HepG2 (cell line): ENCODE measurements at regions not wholly inside any gene's neighbourhood (a gene's known extent, or its start where the extent isn't known, plus 50 kb on each side); places are given as distances from the start of the nearest gene placed in this dataset.

Experiments
- ATAC-seq: fragments of 200-7000 bp; cut with Tn5 transposase; 3 replicates; pipeline ENCODE4 v1.9.1; 2020; ENCODE audit warnings: mild to moderate bottlenecking, moderate library complexity
- BruUV-seq: library from RNA; stranded (reverse); fragments of 400-500 nt; replicated peaks from 2 replicates; lab custom pipeline; 2021; lab: Mats Ljungman, UMichigan
- CTCF ChIA-PET: fragments of 300-600 bp; formaldehyde crosslinking; extraction: SDS; loops from one replicate; lab custom pipeline; 2021; ENCODE audit warnings: low total read pairs, inconsistent platforms, low intra/inter-chr PET ratio; lab: Yijun Ruan, JAX
- POLR2A ChIA-PET: fragments of 350-600 bp; sonication (Branson Sonifier 250); formaldehyde crosslinking; loops from one replicate; lab custom pipeline; 2020; ENCODE audit warnings: antibody characterized with exemption, inconsistent platforms; lab: Yijun Ruan, JAX
- DNase-seq: peaks from one replicate; pipeline ENCODE4 v3.0.0-alpha.2; 2015; ENCODE audit warnings: low spot score
- FAIRE-seq: peaks from 3 replicates; lab custom pipeline; 2011; peaks lifted over from hg19 to GRCh38; lab: Jason Lieb, UNC
- H2AFZ ChIP-seq: one replicate; pipeline ENCODE4 v1.6.1; 2011; ENCODE audit warnings: low read length, inconsistent platforms
- H3K27ac ChIP-seq: fragments of 300-600 bp; 3 replicates; pipeline ENCODE4 v1.8.0; 2011; ENCODE audit warnings: mixed run types, mild to moderate bottlenecking, mixed read lengths, low read length, inconsistent platforms; ENCODE audit not compliant: insufficient read depth; ENCODE audit errors: extremely low read length
- H3K27me3 ChIP-seq, 2 experiments: fragments of 200-600 bp in 1 of 2; 2 replicates in 1 of 2; 3 replicates in 1 of 2; pipeline versions ENCODE4 v1.6.0 to v1.8.0; 2011; ENCODE audit warnings: low read length in 2 of 2, mild to moderate bottlenecking in 2 of 2, moderate library complexity in 2 of 2, inconsistent platforms in 1 of 2; ENCODE audit not compliant: insufficient read depth in 2 of 2, control insufficient read depth in 1 of 2
- H3K36me3 ChIP-seq, 2 experiments: fragments of 200-600 bp in 1 of 2; replicated peaks in 1 of 2; 2 replicates in 1 of 2; 3 replicates in 1 of 2; pipeline versions ENCODE4 v1.5.1 to v1.8.0; 2011; ENCODE audit warnings: low read length in 2 of 2, inconsistent platforms in 1 of 2; ENCODE audit not compliant: insufficient read depth in 2 of 2, control insufficient read depth in 1 of 2
- H3K4me1 ChIP-seq: 2 replicates; pipeline ENCODE4 v1.5.1; 2012; ENCODE audit warnings: low read length, inconsistent platforms; ENCODE audit not compliant: insufficient read depth
- H3K4me2 ChIP-seq: 2 replicates; pipeline ENCODE4 v1.6.0; 2011; ENCODE audit warnings: low read depth, low read length, inconsistent platforms
- H3K4me3 ChIP-seq, 3 experiments: fragments of 200-600 bp in 1 of 3; sonication (generic), shearing (Covaris generic) in 1 of 3; replicated peaks in 1 of 3; 2 replicates each; pipeline ENCODE4 v1.5.1; 2011 to 2016; ENCODE audit warnings: low read length in 3 of 3, inconsistent platforms in 2 of 3, low read depth in 2 of 3, mild to moderate bottlenecking in 2 of 3, control low read depth in 1 of 3, mixed read lengths in 1 of 3; ENCODE audit not compliant: insufficient read depth in 1 of 3
- H3K79me2 ChIP-seq: one replicate; pipeline ENCODE4 v1.6.1; 2011; ENCODE audit warnings: low read length, inconsistent platforms; ENCODE audit not compliant: insufficient read depth
- H3K9ac ChIP-seq: 2 replicates; pipeline ENCODE4 v1.6.0; 2011; ENCODE audit warnings: mild to moderate bottlenecking, low read depth, low read length, inconsistent platforms; ENCODE audit not compliant: insufficient read depth
- H3K9me3 ChIP-seq: 2 replicates; pipeline ENCODE4 v1.5.1; 2012; ENCODE audit warnings: mild to moderate bottlenecking, low read length
- H4K20me1 ChIP-seq: 2 replicates; pipeline ENCODE4 v1.6.0; 2011; ENCODE audit warnings: inconsistent platforms, mild to moderate bottlenecking, low read length, moderate library complexity; ENCODE audit not compliant: insufficient read depth
- CAMTA2 ChIP-seq: sonication (generic); formaldehyde crosslinking; IDR thresholded peaks from 2 replicates; pipeline ENCODE4 v1.4.0; 2020; ENCODE audit warnings: mild to moderate bottlenecking, missing genetic modification reagents, borderline replicate concordance
- DRAP1 ChIP-seq: IDR thresholded peaks from 2 replicates; pipeline ENCODE4 v1.6.1; 2016; ENCODE audit warnings: missing genetic modification reagents, missing compliant biosample characterization
- FIP1L1 ChIP-seq: fragments of 200-400 bp; formaldehyde crosslinking; IDR thresholded peaks from 2 replicates; pipeline ENCODE4 v1.6.1; 2018; ENCODE audit warnings: low read depth, mild to moderate bottlenecking, low read length, moderate library complexity, borderline replicate concordance; ENCODE audit not compliant: insufficient read depth
- FOXK1 ChIP-seq: sonication (generic); formaldehyde crosslinking; IDR thresholded peaks from 2 replicates; pipeline ENCODE4 v1.4.0; 2020; ENCODE audit warnings: low read depth, missing genetic modification reagents, borderline replicate concordance
- GZF1 ChIP-seq: sonication (generic); formaldehyde crosslinking; IDR thresholded peaks from 2 replicates; pipeline ENCODE4 v1.5.1; 2020; ENCODE audit warnings: mild to moderate bottlenecking, missing genetic modification reagents
- MZF1 ChIP-seq: sonication (generic); formaldehyde crosslinking; IDR thresholded peaks from 2 replicates; pipeline ENCODE4 v1.8.1; 2023; ENCODE audit warnings: mild to moderate bottlenecking, missing genetic modification reagents, borderline replicate concordance
- NFIC ChIP-seq: IDR thresholded peaks from 2 replicates; pipeline ENCODE4 v1.6.1; 2012; ENCODE audit warnings: mild to moderate bottlenecking, low read length, inconsistent platforms
- PBX3 ChIP-seq: sonication (generic); formaldehyde crosslinking; IDR thresholded peaks from 2 replicates; pipeline ENCODE4 v1.8.1; 2023; ENCODE audit warnings: missing genetic modification reagents, inconsistent platforms, borderline replicate concordance
- SNAPC4 ChIP-seq: sonication (generic); formaldehyde crosslinking; IDR thresholded peaks from 2 replicates; pipeline ENCODE4 v1.4.0; 2020; ENCODE audit warnings: mild to moderate bottlenecking, missing genetic modification reagents
- SP5 ChIP-seq: IDR thresholded peaks from 2 replicates; pipeline ENCODE4 v1.6.1; 2016; ENCODE audit warnings: low read depth, borderline replicate concordance
- ZBTB26 ChIP-seq: IDR thresholded peaks from 2 replicates; pipeline ENCODE4 v1.6.1; 2016; ENCODE audit warnings: missing compliant biosample characterization, missing genetic modification reagents, borderline replicate concordance
- ZBTB7B ChIP-seq: sonication (generic); formaldehyde crosslinking; IDR thresholded peaks from 2 replicates; pipeline ENCODE4 v1.4.0; 2020; ENCODE audit warnings: missing genetic modification reagents
- ZNF501 ChIP-seq: sonication (generic); formaldehyde crosslinking; IDR thresholded peaks from 2 replicates; pipeline ENCODE4 v1.5.1; 2020; ENCODE audit warnings: mild to moderate bottlenecking, moderate library complexity, missing genetic modification reagents
- ZNF569 ChIP-seq: sonication (generic); formaldehyde crosslinking; IDR thresholded peaks from 2 replicates; pipeline ENCODE4 v1.5.0; 2020; ENCODE audit warnings: mild to moderate bottlenecking, missing genetic modification reagents, moderate library complexity, borderline replicate concordance
- ZNF674 ChIP-seq: sonication (generic); formaldehyde crosslinking; IDR thresholded peaks from 2 replicates; pipeline ENCODE4 v1.5.0; 2020; ENCODE audit warnings: low read depth, mild to moderate bottlenecking, missing genetic modification reagents
- ZNF7 ChIP-seq: IDR thresholded peaks from 2 replicates; pipeline ENCODE4 v1.6.1; 2016; ENCODE audit warnings: missing biosample characterization, missing genetic modification reagents
- WGBS: methylation state at CpG from one replicate; pipeline ENCODE4 v1.1.6; 2017; ENCODE audit warnings: low lambda C conversion rate; 5-methylcytosine and 5-hydroxymethylcytosine counted together
- in situ Hi-C: cut with HindIII; loops from 2 replicates; pipeline ENCODE4 v1.10.0; 2017; ENCODE audit warnings: low pct_unique_long_range_greater_than_20kb; ENCODE audit not compliant: extremely low pct_ligation_motif_present
- intact Hi-C: fragments of 100-400 bp; cut with micrococcal nuclease; formaldehyde crosslinking; loops from one replicate; pipeline ENCODE4 v1.10.0; 2022; ENCODE audit not compliant: unreplicated experiment

GRCh38 chr7:13241416-13241815, 554.0 kb downstream of the ARL4A start (continued):
- no peak for TF ChIP-seq ZNF569
- no peak for TF ChIP-seq FOXK1 (CRISPR knock-in tag)
- TF ChIP-seq FIP1L1: no peak
- TF ChIP-seq ZBTB26 (CRISPR knock-in tag): no peak

GRCh38 chr7:13257661-13258060, 570.2 kb downstream of the ARL4A start:
- Histone ChIP-seq H3K9me3 (no peaks in the 10 kb centered on the region), H3K27me3 (no peaks in the 10 kb centered on the region), H3K4me3 (no peak overlapping the region), H2AFZ (no peak overlapping the region), H3K79me2 (no peaks in the 10 kb centered on the region), H3K4me2 (no peak overlapping the region), H4K20me1 (no peaks in the 10 kb centered on the region), H3K36me3 (no peaks in the 10 kb centered on the region), H3K4me1 (no peaks in the 10 kb centered on the region), H3K27ac (no peak overlapping the region), H3K9ac (no peak overlapping the region)
- DNase-seq (no peak), ATAC-seq (no peak), FAIRE-seq (no peak)
- in situ Hi-C loops (no loop called here), intact Hi-C loops (no loop called here)
- 45% methylated on average over 6 of the region's 6 CpGs for WGBS
- CTCF ChIA-PET: no interaction called here
- POLR2A ChIA-PET: no interaction called here
- no TSS peak for BruUV-seq
- TF ChIP-seq PBX3 (CRISPR knock-in tag) (no peak), ZNF674 (CRISPR knock-in tag) (no peak), ZNF7 (CRISPR knock-in tag) (no peak), ZBTB7B (CRISPR knock-in tag) (no peak), GZF1 (no peak), CAMTA2 (CRISPR knock-in tag) (no peak), DRAP1 (CRISPR knock-in tag) (no peak), NFIC (no peak), ZNF501 (no peak), SNAPC4 (CRISPR knock-in tag) (no peak), SP5 (no peak), MZF1 (CRISPR knock-in tag) (no peak)
